ENCODE measurements at regions not wholly inside any gene's neighbourhood (a gene's known extent, or its start where the extent isn't known, plus 50 kb on each side); places are given as distances from the start of the nearest gene placed in this dataset.

- Histone ChIP-seq H4K20me1 (ENCODE audit: low read length) (no peaks in the 10 kb centered on the region), H3K9me2 (replicated peaks; ENCODE audit: low read length) (no peaks in the 10 kb centered on the region), H3K27me3 (ENCODE audit: low read length) (no peaks in the 10 kb centered on the region), H3F3A (ENCODE audit: low read length, unreplicated experiment) (no peaks in the 10 kb centered on the region), H3K4me3 (ENCODE audit: low read length) (no peak overlapping the region), H3K79me2 (ENCODE audit: low read length) (no peaks in the 10 kb centered on the region), H3K9me3 (ENCODE audit: low read length) (no peaks in the 10 kb centered on the region), H3K36me3 (ENCODE audit: low read depth, low read length) (no peaks in the 10 kb centered on the region), H2AFZ (ENCODE audit: low read length) (no peak overlapping the region), H3K9ac (ENCODE audit: low read length) (no peak overlapping the region), H3K4me1 (ENCODE audit: insufficient read depth, low read length) (no peaks in the 10 kb centered on the region), H3K4me2 (ENCODE audit: low read length) (no peak overlapping the region), H3K27ac (ENCODE audit: low read length) (no peak overlapping the region)
- TF ChIP-seq EZH2phosphoT487 (IDR thresholded peaks at IDR 0.05; ENCODE audit: borderline replicate concordance, low read length) = no peak
- TF ChIP-seq EZH2 (IDR thresholded peaks at IDR 0.05; ENCODE audit: low read length, unreplicated experiment) = no peak
- TF ChIP-seq, protein P1, sequence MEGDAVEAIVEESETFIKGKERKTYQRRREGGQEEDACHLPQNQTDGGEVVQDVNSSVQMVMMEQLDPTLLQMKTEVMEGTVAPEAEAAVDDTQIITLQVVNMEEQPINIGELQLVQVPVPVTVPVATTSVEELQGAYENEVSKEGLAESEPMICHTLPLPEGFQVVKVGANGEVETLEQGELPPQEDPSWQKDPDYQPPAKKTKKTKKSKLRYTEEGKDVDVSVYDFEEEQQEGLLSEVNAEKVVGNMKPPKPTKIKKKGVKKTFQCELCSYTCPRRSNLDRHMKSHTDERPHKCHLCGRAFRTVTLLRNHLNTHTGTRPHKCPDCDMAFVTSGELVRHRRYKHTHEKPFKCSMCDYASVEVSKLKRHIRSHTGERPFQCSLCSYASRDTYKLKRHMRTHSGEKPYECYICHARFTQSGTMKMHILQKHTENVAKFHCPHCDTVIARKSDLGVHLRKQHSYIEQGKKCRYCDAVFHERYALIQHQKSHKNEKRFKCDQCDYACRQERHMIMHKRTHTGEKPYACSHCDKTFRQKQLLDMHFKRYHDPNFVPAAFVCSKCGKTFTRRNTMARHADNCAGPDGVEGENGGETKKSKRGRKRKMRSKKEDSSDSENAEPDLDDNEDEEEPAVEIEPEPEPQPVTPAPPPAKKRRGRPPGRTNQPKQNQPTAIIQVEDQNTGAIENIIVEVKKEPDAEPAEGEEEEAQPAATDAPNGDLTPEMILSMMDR (conservative IDR thresholded peaks at IDR 0.05; ENCODE audit: low read depth, low read length) = 0 out of 2 replicates have a peak, but pooled peaks have one; percentile 20
- ATAC-seq (peak; percentile 60), DNase-seq (peak; percentile 13)
- BruUV-seq (replicated peaks) = no TSS peak
- intact Hi-C loops (cut with micrococcal nuclease) = no loop called here
- ChIA-PET CTCF (no interaction called here), POLR2A (ENCODE audit: unreplicated experiment) (no interaction called here)
These were observed 51.8 kb upstream of the CHST3 start for GRCh38 chr10:71912431-71912830.

DNA sequence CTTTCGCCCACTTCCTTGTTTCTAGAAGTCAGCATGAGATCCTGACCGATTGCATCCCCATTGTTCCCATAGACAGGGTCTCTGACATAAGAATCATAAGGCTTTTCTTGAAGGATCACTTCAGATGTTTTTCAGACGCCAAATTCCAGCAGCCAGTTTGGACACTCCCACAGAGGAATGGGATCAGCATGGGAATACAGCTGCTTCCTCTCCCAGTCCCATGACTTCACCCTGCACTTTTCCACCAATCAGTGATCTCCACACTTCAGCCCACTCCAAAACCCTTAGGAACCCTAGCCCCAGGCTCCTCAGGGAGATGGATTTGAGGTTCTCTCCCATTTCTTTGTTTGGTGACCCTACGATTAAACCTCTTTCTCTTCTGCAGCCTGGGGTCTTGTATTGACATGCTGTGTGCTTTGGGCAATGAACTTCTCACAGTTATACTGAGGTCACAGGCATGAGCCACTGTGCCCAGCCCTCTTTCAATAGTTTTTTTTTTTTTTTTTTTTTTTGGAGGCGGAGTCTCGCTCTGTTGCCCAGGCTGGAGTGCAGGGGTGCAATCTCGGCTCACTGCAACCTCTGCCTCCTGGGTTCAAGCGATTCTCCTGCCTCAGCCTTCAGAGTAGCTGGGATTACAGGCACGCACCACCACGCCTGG is 52.8 kb upstream of the CHST3 start:
- H3K4me2 ChIP-seq (ENCODE audit: low read length) = no peak overlapping the region
- H3F3A ChIP-seq (ENCODE audit: low read length, unreplicated experiment) = no peaks in the 10 kb centered on the region
- CTCF ChIA-PET = no interaction called here
- no peaks in the 10 kb centered on the region for H3K9me3 ChIP-seq (ENCODE audit: low read length)
- H3K36me3 ChIP-seq (ENCODE audit: low read depth, low read length) = no peaks in the 10 kb centered on the region
- intact Hi-C loops (cut with micrococcal nuclease) = no loop called here
- DNase-seq (no peak), ATAC-seq (no peak)
- no peak overlapping the region for H3K4me3 ChIP-seq (ENCODE audit: low read length)
- BruUV-seq (replicated peaks) = no TSS peak
- H3K27me3 ChIP-seq (ENCODE audit: low read length) = no peaks in the 10 kb centered on the region
- POLR2A ChIA-PET (ENCODE audit: unreplicated experiment) = no interaction called here
- H3K27ac ChIP-seq (ENCODE audit: low read length) = no peak overlapping the region
- TF ChIP-seq, protein P1 (conservative IDR thresholded peaks at IDR 0.05; ENCODE audit: low read depth, low read length) = no peak
- H3K79me2 ChIP-seq (ENCODE audit: low read length) = no peaks in the 10 kb centered on the region
- no peaks in the 10 kb centered on the region for H3K4me1 ChIP-seq (ENCODE audit: insufficient read depth, low read length)
- H4K20me1 ChIP-seq (ENCODE audit: low read length) = no peaks in the 10 kb centered on the region
- no peak overlapping the region for H3K9ac ChIP-seq (ENCODE audit: low read length)
- H3K9me2 ChIP-seq (replicated peaks; ENCODE audit: low read length) = no peaks in the 10 kb centered on the region
- H2AFZ ChIP-seq (ENCODE audit: low read length) = no peak overlapping the region

GRCh38 chr10:71909399-71910083 is 54.7 kb upstream of the CHST3 start:
- DNase-seq (no peak), ATAC-seq (no peak)
- no peaks in the 10 kb centered on the region for H3K4me1 ChIP-seq (ENCODE audit: insufficient read depth, low read length)
- H3K36me3 ChIP-seq (ENCODE audit: low read depth, low read length) = no peaks in the 10 kb centered on the region
- no peaks in the 10 kb centered on the region for H3F3A ChIP-seq (ENCODE audit: low read length, unreplicated experiment)
- no peaks in the 10 kb centered on the region for H4K20me1 ChIP-seq (ENCODE audit: low read length)
- no TSS peak for BruUV-seq (replicated peaks)
- TF ChIP-seq EZH2 (IDR thresholded peaks at IDR 0.05; ENCODE audit: low read length, unreplicated experiment) (no peak), EZH2phosphoT487 (IDR thresholded peaks at IDR 0.05; ENCODE audit: borderline replicate concordance, low read length) (no peak)
- TF ChIP-seq, protein P1 (conservative IDR thresholded peaks at IDR 0.05; ENCODE audit: low read depth, low read length) = no peak
- H3K79me2 ChIP-seq (ENCODE audit: low read length) = no peaks in the 10 kb centered on the region
- H3K27ac ChIP-seq (ENCODE audit: low read length) = no peak overlapping the region
- H3K27me3 ChIP-seq (ENCODE audit: low read length) = no peaks in the 10 kb centered on the region
- H3K4me3 ChIP-seq (ENCODE audit: low read length) = no peak overlapping the region
- no peak overlapping the region for H3K9ac ChIP-seq (ENCODE audit: low read length)
- ChIA-PET POLR2A (ENCODE audit: unreplicated experiment) (no interaction called here), CTCF (no interaction called here)
- intact Hi-C loops (cut with micrococcal nuclease) = no loop called here
- H2AFZ ChIP-seq (ENCODE audit: low read length) = no peak overlapping the region
- H3K4me2 ChIP-seq (ENCODE audit: low read length) = no peak overlapping the region
- H3K9me2 ChIP-seq (replicated peaks; ENCODE audit: low read length) = no peaks in the 10 kb centered on the region
- no peaks in the 10 kb centered on the region for H3K9me3 ChIP-seq (ENCODE audit: low read length)
